ENCODE measurements at regions not wholly inside any gene's neighbourhood (a gene's known extent, or its start where the extent isn't known, plus 50 kb on each side); places are given as distances from the start of the nearest gene placed in this dataset.

GRCh38 chr2:240237609-240238174, 97.2 kb upstream of the OTOS start:
- no peak for TF ChIP-seq CTCF (IDR thresholded peaks at IDR 0.05)
- TF ChIP-seq EP300 (IDR thresholded peaks at IDR 0.05): no peak

Data from suprapubic skin (tissue), 3 donors.